WTC11 (cell line): ENCODE measurements at regions not wholly inside any gene's neighbourhood (a gene's known extent, or its start where the extent isn't known, plus 50 kb on each side); places are given as distances from the start of the nearest gene placed in this dataset.

ENCODE experiments used
- ATAC-seq: fragments of 200-7000 bp; cut with Tn5 transposase; 2 replicates; pipeline ENCODE4 v1.10.0; 2021; ENCODE audit warnings: mild to moderate bottlenecking, moderate library complexity
- CTCF ChIA-PET: fragments of 300-600 bp; sonication (Branson Sonifier 250); formaldehyde crosslinking; loops from one replicate; lab custom pipeline; 2021; ENCODE audit warnings: antibody characterized with exemption; lab: Charles Lee
- POLR2A ChIA-PET: fragments of 350-600 bp; sonication (Branson Sonifier 250); formaldehyde crosslinking; loops from one replicate; lab custom pipeline; 2021; ENCODE audit warnings: antibody characterized with exemption; lab: Charles Lee
- DNase-seq: peaks from one replicate; pipeline ENCODE4 v3.0.0; 2021; ENCODE audit warnings: low spot score
- H3K27ac Mint-ChIP-seq: 2 replicates; pipeline ENCODE4 v1.8.0; 2021; ENCODE audit warnings: mixed read lengths
- H3K27me3 Mint-ChIP-seq: 2 replicates; pipeline ENCODE4 v1.8.0; 2021; ENCODE audit warnings: low read depth, mild to moderate bottlenecking, moderate library complexity, mixed read lengths
- H3K36me3 Mint-ChIP-seq: 2 replicates; pipeline ENCODE4 v1.8.0; 2021; ENCODE audit warnings: mixed read lengths
- H3K4me1 Mint-ChIP-seq: 2 replicates; pipeline ENCODE4 v1.8.0; 2022; ENCODE audit warnings: mixed read lengths
- H3K4me3 Mint-ChIP-seq: 2 replicates; pipeline ENCODE4 v1.8.0; 2021; ENCODE audit warnings: mild to moderate bottlenecking, moderate library complexity, mixed read lengths
- H3K9me3 Mint-ChIP-seq: 2 replicates; pipeline ENCODE4 v1.8.0; 2021; ENCODE audit warnings: mixed read lengths
- CBFB ChIP-seq: sonication (generic); formaldehyde crosslinking; IDR thresholded peaks from 2 replicates; pipeline ENCODE4 v1.8.1; 2022; ENCODE audit warnings: mild to moderate bottlenecking, low read depth, missing genetic modification reagents
- CREM ChIP-seq: sonication (generic); formaldehyde crosslinking; IDR thresholded peaks from 2 replicates; pipeline ENCODE4 v1.8.1; 2022; ENCODE audit warnings: mild to moderate bottlenecking, missing genetic modification reagents, moderate library complexity
- E2F5 ChIP-seq: sonication (generic); formaldehyde crosslinking; IDR thresholded peaks from 2 replicates; pipeline ENCODE4 v1.8.1; 2022; ENCODE audit warnings: mild to moderate bottlenecking, moderate library complexity, missing genetic modification reagents
- EMX1 ChIP-seq: fragments of 250-450 bp; sonication (Bioruptor Pico); IDR thresholded peaks from 2 replicates; pipeline ENCODE4 v1.8.0; 2021; ENCODE audit warnings: mild to moderate bottlenecking
- ESRRA ChIP-seq: sonication (generic); formaldehyde crosslinking; IDR thresholded peaks from 2 replicates; pipeline ENCODE4 v1.8.1; 2022; ENCODE audit warnings: mild to moderate bottlenecking, missing genetic modification reagents, borderline replicate concordance
- FOXJ3 ChIP-seq: sonication (generic); formaldehyde crosslinking; IDR thresholded peaks from 2 replicates; pipeline ENCODE4 v1.9.0; 2021; ENCODE audit warnings: missing genetic modification reagents, mild to moderate bottlenecking, borderline replicate concordance
- FOXK1 ChIP-seq: sonication (generic); formaldehyde crosslinking; IDR thresholded peaks from 2 replicates; pipeline ENCODE4 v1.8.0; 2022; ENCODE audit warnings: mild to moderate bottlenecking, moderate library complexity, missing genetic modification reagents
- GABPB1 ChIP-seq: sonication (generic); formaldehyde crosslinking; IDR thresholded peaks from 2 replicates; pipeline ENCODE4 v1.8.1; 2023; ENCODE audit warnings: mild to moderate bottlenecking, missing genetic modification reagents
- GTF2I ChIP-seq: fragments of 250-450 bp; sonication (Bioruptor Pico); conservative IDR thresholded peaks from 2 replicates; pipeline ENCODE4 v1.4.0; 2021; ENCODE audit warnings: mild to moderate bottlenecking
- JUN ChIP-seq: sonication (generic); formaldehyde crosslinking; IDR thresholded peaks from 2 replicates; pipeline ENCODE4 v1.8.0; 2023; ENCODE audit warnings: mild to moderate bottlenecking, missing genetic modification reagents
- KAT7 ChIP-seq: sonication (generic); formaldehyde crosslinking; IDR thresholded peaks from 2 replicates; pipeline ENCODE4 v1.8.1; 2023; ENCODE audit warnings: missing genetic modification reagents, mild to moderate bottlenecking, borderline replicate concordance
- OVOL2 ChIP-seq: fragments of 250-450 bp; sonication (Bioruptor Pico); IDR thresholded peaks from 2 replicates; pipeline ENCODE4 v1.9.0; 2021; ENCODE audit warnings: mild to moderate bottlenecking, borderline replicate concordance
- PREB ChIP-seq: sonication (generic); formaldehyde crosslinking; IDR thresholded peaks from 2 replicates; pipeline ENCODE4 v1.8.1; 2022; ENCODE audit warnings: mild to moderate bottlenecking, missing genetic modification reagents, moderate library complexity, borderline replicate concordance
- RELA ChIP-seq: sonication (generic); formaldehyde crosslinking; IDR thresholded peaks from 2 replicates; pipeline ENCODE4 v1.8.1; 2022; ENCODE audit warnings: missing genetic modification reagents, mild to moderate bottlenecking, borderline replicate concordance
- RORB ChIP-seq: fragments of 250-450 bp; sonication (Bioruptor Pico); IDR thresholded peaks from 2 replicates; pipeline ENCODE4 v1.9.0; 2021; ENCODE audit warnings: mild to moderate bottlenecking
- SOX15 ChIP-seq: fragments of 250-450 bp; sonication (Bioruptor Pico); IDR thresholded peaks from 2 replicates; pipeline ENCODE4 v1.9.0; 2021; ENCODE audit warnings: mild to moderate bottlenecking
- SP1 ChIP-seq: sonication (generic); formaldehyde crosslinking; conservative IDR thresholded peaks from 2 replicates; pipeline ENCODE4 v1.8.1; 2022; ENCODE audit warnings: missing genetic modification reagents
- TCF7 ChIP-seq: sonication (generic); formaldehyde crosslinking; IDR thresholded peaks from 2 replicates; pipeline ENCODE4 v1.8.0; 2022; ENCODE audit warnings: mild to moderate bottlenecking, low read depth, missing genetic modification reagents, moderate library complexity
- TP53 ChIP-seq: sonication (generic); formaldehyde crosslinking; IDR thresholded peaks from 2 replicates; pipeline ENCODE4 v1.8.1; 2023; ENCODE audit warnings: mild to moderate bottlenecking, missing genetic modification reagents
- ZNF138 ChIP-seq: sonication (generic); formaldehyde crosslinking; conservative IDR thresholded peaks from 2 replicates; pipeline ENCODE4 v1.8.1; 2022; ENCODE audit warnings: mild to moderate bottlenecking, moderate library complexity, missing genetic modification reagents
- TF ChIP-seq, protein P1 (sequence below): sonication (generic); formaldehyde crosslinking; IDR thresholded peaks from 2 replicates; pipeline ENCODE4 v1.8.0; 2022; ENCODE audit warnings: missing genetic modification reagents
- TF ChIP-seq, protein P2 (sequence below): sonication (generic); formaldehyde crosslinking; IDR thresholded peaks from 2 replicates; pipeline ENCODE4 v1.8.1; 2022; ENCODE audit warnings: missing genetic modification reagents, borderline replicate concordance
- TF ChIP-seq, protein P3 (sequence below): fragments of 250-450 bp; sonication (Bioruptor Pico); IDR thresholded peaks from 2 replicates; pipeline ENCODE4 v1.9.0; 2021; ENCODE audit warnings: moderate library complexity, mild to moderate bottlenecking, inconsistent platforms, borderline replicate concordance
- TF ChIP-seq, protein P4 (sequence below): sonication (generic); formaldehyde crosslinking; IDR thresholded peaks from 2 replicates; pipeline ENCODE4 v1.8.1; 2023; ENCODE audit warnings: mild to moderate bottlenecking, missing genetic modification reagents, moderate library complexity
- TF ChIP-seq, protein P5 (sequence below): fragments of 250-450 bp; sonication (Bioruptor Pico); IDR thresholded peaks from 2 replicates; pipeline ENCODE4 v1.9.0; 2021; ENCODE audit warnings: mild to moderate bottlenecking

GRCh38 chr14:80146941-80147340, 64.4 kb downstream of the DIO2 start:
- Mint-ChIP-seq H3K36me3 (peaks cover 12% of the 10 kb centered on the region), H3K4me1 (no peaks in the 10 kb centered on the region), H3K27ac (no peak overlapping the region), H3K9me3 (peaks cover 59% of the 10 kb centered on the region), H3K27me3 (peaks cover 3% of the 10 kb centered on the region; the same call in 1 of the 2 replicates), H3K4me3 (no peak overlapping the region)
- TF ChIP-seq OVOL2 (no peak), FOXJ3 (CRISPR knock-in tag) (no peak), ESRRA (CRISPR knock-in tag) (no peak), EMX1 (CRISPR knock-in tag) (no peak), CBFB (CRISPR knock-in tag) (no peak), GTF2I (CRISPR knock-in tag) (no peak), E2F5 (CRISPR knock-in tag) (no peak), GABPB1 (CRISPR knock-in tag) (no peak), RELA (CRISPR knock-in tag) (no peak), FOXK1 (CRISPR knock-in tag) (no peak), ZNF138 (no peak), TCF7 (no peak)
- TF ChIP-seq, protein P1, sequence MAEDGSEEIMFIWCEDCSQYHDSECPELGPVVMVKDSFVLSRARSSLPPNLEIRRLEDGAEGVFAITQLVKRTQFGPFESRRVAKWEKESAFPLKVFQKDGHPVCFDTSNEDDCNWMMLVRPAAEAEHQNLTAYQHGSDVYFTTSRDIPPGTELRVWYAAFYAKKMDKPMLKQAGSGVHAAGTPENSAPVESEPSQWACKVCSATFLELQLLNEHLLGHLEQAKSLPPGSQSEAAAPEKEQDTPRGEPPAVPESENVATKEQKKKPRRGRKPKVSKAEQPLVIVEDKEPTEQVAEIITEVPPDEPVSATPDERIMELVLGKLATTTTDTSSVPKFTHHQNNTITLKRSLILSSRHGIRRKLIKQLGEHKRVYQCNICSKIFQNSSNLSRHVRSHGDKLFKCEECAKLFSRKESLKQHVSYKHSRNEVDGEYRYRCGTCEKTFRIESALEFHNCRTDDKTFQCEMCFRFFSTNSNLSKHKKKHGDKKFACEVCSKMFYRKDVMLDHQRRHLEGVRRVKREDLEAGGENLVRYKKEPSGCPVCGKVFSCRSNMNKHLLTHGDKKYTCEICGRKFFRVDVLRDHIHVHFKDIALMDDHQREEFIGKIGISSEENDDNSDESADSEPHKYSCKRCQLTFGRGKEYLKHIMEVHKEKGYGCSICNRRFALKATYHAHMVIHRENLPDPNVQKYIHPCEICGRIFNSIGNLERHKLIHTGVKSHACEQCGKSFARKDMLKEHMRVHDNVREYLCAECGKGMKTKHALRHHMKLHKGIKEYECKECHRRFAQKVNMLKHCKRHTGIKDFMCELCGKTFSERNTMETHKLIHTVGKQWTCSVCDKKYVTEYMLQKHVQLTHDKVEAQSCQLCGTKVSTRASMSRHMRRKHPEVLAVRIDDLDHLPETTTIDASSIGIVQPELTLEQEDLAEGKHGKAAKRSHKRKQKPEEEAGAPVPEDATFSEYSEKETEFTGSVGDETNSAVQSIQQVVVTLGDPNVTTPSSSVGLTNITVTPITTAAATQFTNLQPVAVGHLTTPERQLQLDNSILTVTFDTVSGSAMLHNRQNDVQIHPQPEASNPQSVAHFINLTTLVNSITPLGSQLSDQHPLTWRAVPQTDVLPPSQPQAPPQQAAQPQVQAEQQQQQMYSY = no peak
- TF ChIP-seq, protein P2, sequence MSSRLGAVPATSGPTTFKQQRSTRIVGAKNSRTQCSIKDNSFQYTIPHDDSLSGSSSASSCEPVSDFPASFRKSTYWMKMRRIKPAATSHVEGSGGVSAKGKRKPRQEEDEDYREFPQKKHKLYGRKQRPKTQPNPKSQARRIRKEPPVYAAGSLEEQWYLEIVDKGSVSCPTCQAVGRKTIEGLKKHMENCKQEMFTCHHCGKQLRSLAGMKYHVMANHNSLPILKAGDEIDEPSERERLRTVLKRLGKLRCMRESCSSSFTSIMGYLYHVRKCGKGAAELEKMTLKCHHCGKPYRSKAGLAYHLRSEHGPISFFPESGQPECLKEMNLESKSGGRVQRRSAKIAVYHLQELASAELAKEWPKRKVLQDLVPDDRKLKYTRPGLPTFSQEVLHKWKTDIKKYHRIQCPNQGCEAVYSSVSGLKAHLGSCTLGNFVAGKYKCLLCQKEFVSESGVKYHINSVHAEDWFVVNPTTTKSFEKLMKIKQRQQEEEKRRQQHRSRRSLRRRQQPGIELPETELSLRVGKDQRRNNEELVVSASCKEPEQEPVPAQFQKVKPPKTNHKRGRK = no peak
- TF ChIP-seq, protein P3, sequence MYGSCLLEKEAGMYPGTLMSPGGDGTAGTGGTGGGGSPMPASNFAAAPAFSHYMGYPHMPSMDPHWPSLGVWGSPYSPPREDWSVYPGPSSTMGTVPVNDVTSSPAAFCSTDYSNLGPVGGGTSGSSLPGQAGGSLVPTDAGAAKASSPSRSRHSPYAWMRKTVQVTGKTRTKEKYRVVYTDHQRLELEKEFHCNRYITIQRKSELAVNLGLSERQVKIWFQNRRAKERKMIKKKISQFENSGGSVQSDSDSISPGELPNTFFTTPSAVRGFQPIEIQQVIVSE = no peak
- DNase-seq (no peak), ATAC-seq (no peak)
- ChIA-PET POLR2A (no interaction called here), CTCF (no interaction called here)

DNA sequence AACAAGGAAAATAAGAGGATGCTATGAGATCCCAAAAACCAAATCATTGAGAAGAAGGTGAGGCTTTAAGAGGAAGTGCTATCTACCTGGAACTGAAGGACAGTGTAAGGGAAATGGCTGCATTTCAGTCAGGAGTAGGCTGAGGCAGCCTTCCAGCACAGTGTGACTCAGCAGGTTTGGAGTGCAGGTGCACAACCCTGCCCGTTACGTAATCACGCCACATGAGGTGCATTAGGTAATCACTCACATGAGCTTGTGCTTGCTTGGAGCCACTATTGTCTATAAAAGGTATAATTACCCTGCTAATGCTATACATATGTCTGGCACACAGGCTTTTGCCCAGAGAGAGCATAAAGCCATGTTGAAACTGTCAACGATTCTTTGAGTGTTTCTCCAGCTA, 74.9 kb downstream of the DIO2 start:
- Mint-ChIP-seq H3K9me3 (peaks cover 84% of the 10 kb centered on the region), H3K27ac (no peak overlapping the region), H3K27me3 (peaks cover 3% of the 10 kb centered on the region; the same call in 1 of the 2 replicates), H3K4me3 (no peak overlapping the region), H3K36me3 (peaks cover 38% of the 10 kb centered on the region), H3K4me1 (no peaks in the 10 kb centered on the region)
- no peak for ATAC-seq
- ChIA-PET POLR2A (no interaction called here), CTCF (no interaction called here)
- no peak for DNase-seq
- TF ChIP-seq, protein P4, sequence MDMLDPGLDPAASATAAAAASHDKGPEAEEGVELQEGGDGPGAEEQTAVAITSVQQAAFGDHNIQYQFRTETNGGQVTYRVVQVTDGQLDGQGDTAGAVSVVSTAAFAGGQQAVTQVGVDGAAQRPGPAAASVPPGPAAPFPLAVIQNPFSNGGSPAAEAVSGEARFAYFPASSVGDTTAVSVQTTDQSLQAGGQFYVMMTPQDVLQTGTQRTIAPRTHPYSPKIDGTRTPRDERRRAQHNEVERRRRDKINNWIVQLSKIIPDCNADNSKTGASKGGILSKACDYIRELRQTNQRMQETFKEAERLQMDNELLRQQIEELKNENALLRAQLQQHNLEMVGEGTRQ = no peak
- TF ChIP-seq, protein P5, sequence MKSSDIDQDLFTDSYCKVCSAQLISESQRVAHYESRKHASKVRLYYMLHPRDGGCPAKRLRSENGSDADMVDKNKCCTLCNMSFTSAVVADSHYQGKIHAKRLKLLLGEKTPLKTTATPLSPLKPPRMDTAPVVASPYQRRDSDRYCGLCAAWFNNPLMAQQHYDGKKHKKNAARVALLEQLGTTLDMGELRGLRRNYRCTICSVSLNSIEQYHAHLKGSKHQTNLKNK = no peak
- no peak for TF ChIP-seq SOX15
- no peak for TF ChIP-seq RORB (CRISPR knock-in tag)
- TF ChIP-seq PREB (CRISPR knock-in tag) = no peak
- TF ChIP-seq FOXK1 (CRISPR knock-in tag) = no peak
- TF ChIP-seq OVOL2 = no peak
- no peak for TF ChIP-seq ZNF138
- TF ChIP-seq TP53 = no peak
- no peak for TF ChIP-seq TCF7
- no peak for TF ChIP-seq KAT7 (CRISPR knock-in tag)
- no peak for TF ChIP-seq GTF2I (CRISPR knock-in tag)
- TF ChIP-seq JUN (CRISPR knock-in tag) = no peak
- TF ChIP-seq CREM (CRISPR knock-in tag) = no peak
- no peak for TF ChIP-seq FOXJ3 (CRISPR knock-in tag)
- TF ChIP-seq SP1 (CRISPR knock-in tag) = no peak
